Right lobe of liver (tissue), 4 donors: ENCODE measurements at regions not wholly inside any gene's neighbourhood (a gene's known extent, or its start where the extent isn't known, plus 50 kb on each side); places are given as distances from the start of the nearest gene placed in this dataset.

Source experiments
- CTCF ChIP-seq, 4 donors: fragments of 200-600 bp in 3 of 4; fragments of 450-650 bp in 1 of 4; IDR thresholded peaks; one replicate each; pipeline versions ENCODE4 v1.5.1 to v1.8.0; 2016 to 2022; ENCODE audit warnings: antibody characterized with exemption in 4 of 4, mild to moderate bottlenecking in 2 of 4
- POLR2A ChIP-seq: fragments of 450-650 bp; IDR thresholded peaks from one replicate; pipeline ENCODE4 v1.6.1; 2017; ENCODE audit warnings: antibody characterized with exemption, mild to moderate bottlenecking
- donor health status: DM: no; HTN: no; CAD: no.
- donor health status: DM: no; HTN: no; CAD: no.
- donor health status: DM: no; HTN: yes; CAD: no.

GRCh38 chr6:122028933-122029522, 370.4 kb upstream of the HSF2 start:
- TF ChIP-seq CTCF (IDR thresholded peaks at IDR 0.05), result no peak
- TF ChIP-seq POLR2A, result no peak
